BE2C (cell line): ENCODE measurements at regions not wholly inside any gene's neighbourhood (a gene's known extent, or its start where the extent isn't known, plus 50 kb on each side); places are given as distances from the start of the nearest gene placed in this dataset.
"Not testable (repeated sequence)": the region's sequence is repeated elsewhere in the genome, so short reads cannot be mapped to it uniquely, and the experiment has no call there.

Experiments
- DNase-seq: peaks from one replicate; pipeline ENCODE4 v3.0.0-alpha.2; 2020
- H3K27me3 ChIP-seq: fragments of 250-450 bp; sonication (Bioruptor Pico); 2 replicates; pipeline ENCODE4 v1.5.1; 2020; ENCODE audit warnings: mild to moderate bottlenecking
- H3K36me3 ChIP-seq: fragments of 250-450 bp; sonication (Bioruptor Pico); 2 replicates; pipeline ENCODE4 v1.5.1; 2020; ENCODE audit warnings: mild to moderate bottlenecking
- H3K4me1 ChIP-seq: fragments of 250-450 bp; sonication (Bioruptor Pico); 2 replicates; pipeline ENCODE4 v1.5.1; 2020
- H3K4me3 ChIP-seq: 2 replicates; pipeline ENCODE4 v1.5.1; 2011; ENCODE audit warnings: low read depth, low read length
- H3K9me3 ChIP-seq: fragments of 250-450 bp; sonication (Bioruptor Pico); 2 replicates; pipeline ENCODE4 v1.5.1; 2020
- TF ChIP-seq, protein P1 (sequence below): IDR thresholded peaks from 2 replicates; pipeline ENCODE4 v1.5.1; 2012; ENCODE audit warnings: mild to moderate bottlenecking, low read depth, low read length

DNA sequence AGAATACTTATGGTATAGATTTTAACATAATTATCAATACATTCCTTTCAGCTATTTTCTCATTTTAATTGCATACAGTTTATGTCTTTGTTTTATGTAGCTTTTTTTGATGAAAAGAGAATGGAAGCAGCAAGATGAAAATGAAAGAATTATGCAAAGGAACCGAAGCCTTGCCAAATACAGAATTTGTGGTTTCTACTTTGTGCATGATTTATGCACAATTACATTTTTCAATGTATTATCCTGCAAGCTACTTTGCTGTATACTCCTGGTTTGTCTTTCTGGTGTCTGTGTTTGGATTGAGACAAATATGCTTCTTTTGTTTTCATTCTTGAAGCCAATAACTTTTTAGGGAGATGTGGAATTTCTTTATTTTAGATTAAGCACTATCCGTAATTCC is 1642.6 kb upstream of the CELF4 start:
- no peaks in the 10 kb centered on the region for H3K27me3 ChIP-seq
- H3K9me3 ChIP-seq = no peaks in the 10 kb centered on the region
- no peaks in the 10 kb centered on the region for H3K36me3 ChIP-seq
- TF ChIP-seq, protein P1, sequence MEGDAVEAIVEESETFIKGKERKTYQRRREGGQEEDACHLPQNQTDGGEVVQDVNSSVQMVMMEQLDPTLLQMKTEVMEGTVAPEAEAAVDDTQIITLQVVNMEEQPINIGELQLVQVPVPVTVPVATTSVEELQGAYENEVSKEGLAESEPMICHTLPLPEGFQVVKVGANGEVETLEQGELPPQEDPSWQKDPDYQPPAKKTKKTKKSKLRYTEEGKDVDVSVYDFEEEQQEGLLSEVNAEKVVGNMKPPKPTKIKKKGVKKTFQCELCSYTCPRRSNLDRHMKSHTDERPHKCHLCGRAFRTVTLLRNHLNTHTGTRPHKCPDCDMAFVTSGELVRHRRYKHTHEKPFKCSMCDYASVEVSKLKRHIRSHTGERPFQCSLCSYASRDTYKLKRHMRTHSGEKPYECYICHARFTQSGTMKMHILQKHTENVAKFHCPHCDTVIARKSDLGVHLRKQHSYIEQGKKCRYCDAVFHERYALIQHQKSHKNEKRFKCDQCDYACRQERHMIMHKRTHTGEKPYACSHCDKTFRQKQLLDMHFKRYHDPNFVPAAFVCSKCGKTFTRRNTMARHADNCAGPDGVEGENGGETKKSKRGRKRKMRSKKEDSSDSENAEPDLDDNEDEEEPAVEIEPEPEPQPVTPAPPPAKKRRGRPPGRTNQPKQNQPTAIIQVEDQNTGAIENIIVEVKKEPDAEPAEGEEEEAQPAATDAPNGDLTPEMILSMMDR = no peak
- no peaks in the 10 kb centered on the region for H3K4me1 ChIP-seq
- no peak for DNase-seq
- H3K4me3 ChIP-seq = no peak overlapping the region

- not testable (repeated sequence) for H3K27me3 ChIP-seq
Observed at GRCh38 chr18:39206398-39207103, 1641.0 kb upstream of the CELF4 start.

DNA sequence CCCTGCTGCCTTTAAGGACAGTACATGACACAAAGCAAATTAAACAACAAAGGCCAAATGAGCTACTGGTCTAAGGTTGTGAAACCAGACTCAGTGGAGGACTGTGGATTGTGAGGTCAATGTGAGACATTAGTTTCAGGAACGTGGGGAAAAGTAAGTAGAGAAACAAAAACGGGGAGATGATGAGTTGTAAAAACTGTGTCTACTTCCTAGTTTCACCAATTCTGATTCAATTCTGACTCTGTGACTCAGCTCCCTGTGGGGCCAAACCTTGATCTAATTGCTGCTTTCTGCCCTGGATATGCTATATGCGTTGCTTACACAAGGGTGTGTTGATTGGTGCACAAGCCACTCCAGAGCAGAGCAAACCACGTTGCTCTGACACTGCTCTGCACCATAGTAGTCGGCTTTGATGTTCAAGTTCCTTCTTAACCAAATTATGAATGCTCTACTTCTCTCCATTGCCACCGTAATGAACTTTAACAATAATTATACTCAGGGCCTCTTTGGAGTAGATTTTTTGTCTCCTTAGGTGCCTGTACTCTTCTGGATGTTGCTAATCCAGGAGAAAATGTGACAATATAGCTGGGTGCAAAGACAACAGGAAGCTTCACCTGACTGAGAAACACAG is 1640.1 kb upstream of the CELF4 start:
- H3K36me3 ChIP-seq = no peaks in the 10 kb centered on the region
- DNase-seq = no peak
- TF ChIP-seq, protein P1 = no peak
- H3K27me3 ChIP-seq = no peaks in the 10 kb centered on the region
- no peak overlapping the region for H3K4me3 ChIP-seq
- H3K9me3 ChIP-seq = no peaks in the 10 kb centered on the region
- H3K4me1 ChIP-seq = no peaks in the 10 kb centered on the region

More at GRCh38 chr18:39206398-39207103, 1641.0 kb upstream of the CELF4 start:
- H3K9me3 ChIP-seq, H3K4me1 ChIP-seq, DNase-seq, H3K36me3 ChIP-seq, H3K4me3 ChIP-seq: not testable (repeated sequence)

GRCh38 chr18:39200153-39200552 is 1634.6 kb upstream of the CELF4 start:
- no peak for DNase-seq
- Histone ChIP-seq H3K9me3 (no peaks in the 10 kb centered on the region), H3K36me3 (no peaks in the 10 kb centered on the region)

DNA sequence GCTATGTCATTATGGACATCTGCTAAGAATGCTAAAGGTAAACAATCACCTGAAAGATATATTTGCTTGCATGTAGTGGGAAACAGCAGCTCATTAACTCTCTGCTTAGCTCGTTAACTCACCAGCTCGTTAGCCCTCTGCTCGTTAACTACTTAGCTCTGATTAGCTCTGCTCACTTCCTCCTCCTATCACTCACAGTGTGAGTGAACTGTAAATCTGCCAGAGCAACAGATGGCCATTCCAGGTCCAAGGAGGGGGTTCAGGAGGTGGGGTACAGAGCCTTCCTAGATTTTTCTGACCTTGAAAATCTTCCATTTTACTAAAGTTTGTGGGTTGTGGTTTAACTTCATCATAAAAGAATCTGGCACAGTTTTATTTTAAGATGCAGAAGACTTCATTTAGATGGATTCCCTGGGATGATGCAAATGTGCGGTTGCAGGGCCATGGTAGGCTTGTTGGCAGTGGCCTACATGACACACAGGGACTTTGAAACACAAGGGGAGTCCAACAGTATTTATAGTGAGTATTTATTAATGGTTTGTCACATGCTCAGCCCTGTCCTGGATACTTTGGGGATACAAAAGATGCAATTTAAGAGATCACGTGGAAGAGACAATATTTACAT is 1633.7 kb upstream of the CELF4 start:
- H3K9me3 ChIP-seq = no peaks in the 10 kb centered on the region
- no peak overlapping the region for H3K4me3 ChIP-seq
- H3K36me3 ChIP-seq = no peaks in the 10 kb centered on the region
- H3K4me1 ChIP-seq = no peaks in the 10 kb centered on the region
- no peaks in the 10 kb centered on the region for H3K27me3 ChIP-seq
- TF ChIP-seq, protein P1 = no peak
- DNase-seq = no peak

More at GRCh38 chr18:39200153-39200552, 1634.6 kb upstream of the CELF4 start:
- TF ChIP-seq, protein P1 = no peak
- Histone ChIP-seq H3K27me3 (no peaks in the 10 kb centered on the region), H3K4me1 (no peaks in the 10 kb centered on the region), H3K4me3 (no peak overlapping the region)

- Histone ChIP-seq H3K4me1 (no peaks in the 10 kb centered on the region), H3K36me3 (no peaks in the 10 kb centered on the region), H3K4me3 (no peak overlapping the region), H3K9me3 (no peaks in the 10 kb centered on the region), H3K27me3 (no peaks in the 10 kb centered on the region)
- DNase-seq = no peak
- TF ChIP-seq, protein P1 = no peak
Observed at GRCh38 chr18:39198376-39198775, 1632.8 kb upstream of the CELF4 start.
